ENCODE measurements at regions not wholly inside any gene's neighbourhood (a gene's known extent, or its start where the extent isn't known, plus 50 kb on each side); places are given as distances from the start of the nearest gene placed in this dataset.

- H3K36me3 ChIP-seq: no peaks in the 10 kb centered on the region
- H3K4me3 ChIP-seq (ENCODE audit: low read depth, low read length): no peak overlapping the region
- no peaks in the 10 kb centered on the region for H3K27me3 ChIP-seq
- DNase-seq: no peak
- H3K9me3 ChIP-seq: no peaks in the 10 kb centered on the region
- no peak for TF ChIP-seq CTCF (IDR thresholded peaks at IDR 0.05; ENCODE audit: low read depth, low read length)
- peaks cover 8% of the 10 kb centered on the region; the same call in 1 of the 2 replicates for H3K4me1 ChIP-seq
Measured at GRCh38 chr3:86562090-86562489, 428.9 kb downstream of the VGLL3 start.

GRCh38 chr3:86561215-86561614 is 429.7 kb downstream of the VGLL3 start:
- Histone ChIP-seq H3K27me3 (no peaks in the 10 kb centered on the region), H3K36me3 (no peaks in the 10 kb centered on the region), H3K9me3 (no peaks in the 10 kb centered on the region), H3K4me3 (ENCODE audit: low read depth, low read length) (no peak overlapping the region), H3K4me1 (peaks cover 8% of the 10 kb centered on the region; the same call in 1 of the 2 replicates)
- DNase-seq: no peak
- TF ChIP-seq CTCF (IDR thresholded peaks at IDR 0.05; ENCODE audit: low read depth, low read length): no peak

GRCh38 chr3:86554383-86554782 is 436.6 kb downstream of the VGLL3 start:
- no peak for DNase-seq
- TF ChIP-seq CTCF (IDR thresholded peaks at IDR 0.05; ENCODE audit: low read depth, low read length): no peak

GRCh38 chr3:86547692-86548091 is 443.3 kb downstream of the VGLL3 start:
- TF ChIP-seq CTCF (IDR thresholded peaks at IDR 0.05; ENCODE audit: low read depth, low read length): no peak
- no peaks in the 10 kb centered on the region for H3K9me3 ChIP-seq
- H3K27me3 ChIP-seq: no peaks in the 10 kb centered on the region
- H3K36me3 ChIP-seq: no peaks in the 10 kb centered on the region
- H3K4me3 ChIP-seq (ENCODE audit: low read depth, low read length): no peak overlapping the region
- no peaks in the 10 kb centered on the region; the same call in 1 of the 2 replicates for H3K4me1 ChIP-seq
- no peak for DNase-seq

More at GRCh38 chr3:86554383-86554782, 436.6 kb downstream of the VGLL3 start:
- Histone ChIP-seq H3K4me3 (ENCODE audit: low read depth, low read length) (no peak overlapping the region), H3K9me3 (no peaks in the 10 kb centered on the region), H3K4me1 (peaks cover 6% of the 10 kb centered on the region), H3K36me3 (no peaks in the 10 kb centered on the region), H3K27me3 (no peaks in the 10 kb centered on the region)

GRCh38 chr3:86537171-86537570 is 453.8 kb downstream of the VGLL3 start:
- DNase-seq: no peak
- H3K9me3 ChIP-seq: no peaks in the 10 kb centered on the region
- no peak overlapping the region for H3K4me3 ChIP-seq (ENCODE audit: low read depth, low read length)
- no peaks in the 10 kb centered on the region for H3K27me3 ChIP-seq
- H3K4me1 ChIP-seq: no peaks in the 10 kb centered on the region
- no peak for TF ChIP-seq CTCF (IDR thresholded peaks at IDR 0.05; ENCODE audit: low read depth, low read length)
- H3K36me3 ChIP-seq: no peaks in the 10 kb centered on the region

- no peak for DNase-seq
- TF ChIP-seq CTCF (IDR thresholded peaks at IDR 0.05; ENCODE audit: low read depth, low read length): no peak
- no peaks in the 10 kb centered on the region for H3K36me3 ChIP-seq
- H3K9me3 ChIP-seq: no peaks in the 10 kb centered on the region
- no peak overlapping the region for H3K4me3 ChIP-seq (ENCODE audit: low read depth, low read length)
- H3K4me1 ChIP-seq: no peaks in the 10 kb centered on the region; the same call in 1 of the 2 replicates
- H3K27me3 ChIP-seq: no peaks in the 10 kb centered on the region
Measured at GRCh38 chr3:86519819-86520218, 471.1 kb downstream of the VGLL3 start.
